PC-3 (cell line): ENCODE measurements at regions not wholly inside any gene's neighbourhood (a gene's known extent, or its start where the extent isn't known, plus 50 kb on each side); places are given as distances from the start of the nearest gene placed in this dataset.
A peak's percentile ranks its signal among the peaks of the same experiment; 100 is the strongest.

ENCODE experiments used
- ATAC-seq: fragments of 200-7000 bp; cut with Tn5 transposase; 2 replicates; pipeline ENCODE4 v1.9.1; 2020; ENCODE audit warnings: mild to moderate bottlenecking, moderate library complexity
- BruUV-seq: library from RNA; stranded (reverse); fragments of 400-500 nt; replicated peaks from 2 replicates; lab custom pipeline; 2021; lab: Mats Ljungman, UMichigan
- CTCF ChIA-PET: fragments of 300-600 bp; sonication (Branson Sonifier 250); formaldehyde crosslinking; loops from one replicate; lab custom pipeline; 2022; ENCODE audit warnings: antibody characterized with exemption; lab: Charles Lee
- POLR2A ChIA-PET: fragments of 300-600 bp; sonication (Branson Sonifier 250); formaldehyde crosslinking; loops from one replicate; lab custom pipeline; 2022; ENCODE audit warnings: antibody characterized with exemption; ENCODE audit not compliant: unreplicated experiment; lab: Charles Lee
- DNase-seq: peaks from one replicate; pipeline ENCODE4 v3.0.0-alpha.2; 2015
- H2AFZ ChIP-seq: fragments of 300-600 bp; sonication (generic); 2 replicates; pipeline ENCODE4 v1.6.0; 2016; ENCODE audit warnings: antibody characterized with exemption, low read length
- H3F3A ChIP-seq: fragments of 300-600 bp; sonication (generic); one replicate; pipeline ENCODE4 v1.6.0; 2017; ENCODE audit warnings: antibody characterized with exemption, low read length, control low read depth, mild to moderate bottlenecking; ENCODE audit not compliant: unreplicated experiment
- H3K27ac ChIP-seq: fragments of 300-600 bp; sonication (generic); 2 replicates; pipeline ENCODE4 v1.5.1; 2016; ENCODE audit warnings: mild to moderate bottlenecking, low read length
- H3K27me3 ChIP-seq: fragments of 300-600 bp; sonication (generic); 2 replicates; pipeline ENCODE4 v1.6.1; 2016; ENCODE audit warnings: low read length, mixed read lengths
- H3K36me3 ChIP-seq: fragments of 300-600 bp; sonication (generic); 2 replicates; pipeline ENCODE4 v1.6.1; 2016; ENCODE audit warnings: low read depth, mixed run types, low read length, mixed read lengths
- H3K4me1 ChIP-seq: fragments of 300-600 bp; sonication (generic); 2 replicates; pipeline ENCODE4 v1.5.1; 2016; ENCODE audit warnings: low read length; ENCODE audit not compliant: insufficient read depth
- H3K4me2 ChIP-seq: fragments of 300-600 bp; sonication (generic); 2 replicates; pipeline ENCODE4 v1.6.0; 2016; ENCODE audit warnings: low read length
- H3K4me3 ChIP-seq: fragments of 300-600 bp; sonication (generic); 2 replicates; pipeline ENCODE4 v1.5.1; 2016; ENCODE audit warnings: mild to moderate bottlenecking, low read length, mixed read lengths
- H3K79me2 ChIP-seq: fragments of 300-600 bp; sonication (generic); 2 replicates; pipeline ENCODE4 v1.6.1; 2017; ENCODE audit warnings: low read length, mixed read lengths
- H3K9ac ChIP-seq: fragments of 300-600 bp; sonication (generic); 2 replicates; pipeline ENCODE4 v1.6.0; 2016; ENCODE audit warnings: mild to moderate bottlenecking, low read length
- H3K9me2 ChIP-seq: fragments of 300-600 bp; sonication (generic); replicated peaks from 2 replicates; pipeline ENCODE4 v1.6.1; 2016; ENCODE audit warnings: mixed run types, low read length, mixed read lengths
- H3K9me3 ChIP-seq: fragments of 300-600 bp; sonication (generic); 2 replicates; pipeline ENCODE4 v1.6.1; 2016; ENCODE audit warnings: low read length, mixed read lengths
- H4K20me1 ChIP-seq: fragments of 300-600 bp; sonication (generic); 2 replicates; pipeline ENCODE4 v1.6.1; 2016; ENCODE audit warnings: low read length, mixed read lengths
- EZH2 ChIP-seq: fragments of 300-600 bp; sonication (generic); IDR thresholded peaks from one replicate; pipeline ENCODE4 v1.6.1; 2017; ENCODE audit warnings: antibody characterized with exemption, mild to moderate bottlenecking, low read length; ENCODE audit not compliant: unreplicated experiment
- EZH2phosphoT487 ChIP-seq: fragments of 300-600 bp; sonication (generic); IDR thresholded peaks from 2 replicates; pipeline ENCODE4 v1.6.1; 2018; ENCODE audit warnings: mild to moderate bottlenecking, antibody characterized with exemption, low read length, borderline replicate concordance
- intact Hi-C: fragments of 100-400 bp; cut with micrococcal nuclease; formaldehyde crosslinking; loops from 2 replicates; pipeline ENCODE4 v1.9.0; 2023
- TF ChIP-seq, protein P1 (sequence below): fragments of 300-600 bp; sonication (generic); conservative IDR thresholded peaks from 2 replicates; pipeline ENCODE4 v1.5.1; 2017; ENCODE audit warnings: antibody characterized with exemption, low read depth, mild to moderate bottlenecking, low read length

- no TSS peak for BruUV-seq
- Histone ChIP-seq H2AFZ (no peak overlapping the region), H3K4me1 (peaks cover 25% of the 10 kb centered on the region), H4K20me1 (peaks cover 25% of the 10 kb centered on the region), H3K4me2 (no peak overlapping the region), H3K9me3 (no peaks in the 10 kb centered on the region), H3K9ac (no peak overlapping the region), H3F3A (no peaks in the 10 kb centered on the region), H3K4me3 (no peak overlapping the region), H3K79me2 (peaks cover 95% of the 10 kb centered on the region), H3K27me3 (no peaks in the 10 kb centered on the region), H3K9me2 (no peaks in the 10 kb centered on the region), H3K27ac (no peak overlapping the region), H3K36me3 (peaks cover 4% of the 10 kb centered on the region; the same call in 1 of the 2 replicates)
- intact Hi-C loops: no loop called here
- ATAC-seq (no peak), DNase-seq (peak; percentile 45)
- CTCF ChIA-PET: interaction anchor here (1.0 kb wide), 1 partner anchor 100 kb away, joined by 3 read pairs; no protein-coding TSS in a partner anchor
- POLR2A ChIA-PET: interaction anchor here (0.9 kb wide), 1 partner anchor 33 kb away, joined by 4 read pairs; no protein-coding TSS in a partner anchor
- TF ChIP-seq EZH2phosphoT487 (no peak), EZH2 (no peak)
- TF ChIP-seq, protein P1, sequence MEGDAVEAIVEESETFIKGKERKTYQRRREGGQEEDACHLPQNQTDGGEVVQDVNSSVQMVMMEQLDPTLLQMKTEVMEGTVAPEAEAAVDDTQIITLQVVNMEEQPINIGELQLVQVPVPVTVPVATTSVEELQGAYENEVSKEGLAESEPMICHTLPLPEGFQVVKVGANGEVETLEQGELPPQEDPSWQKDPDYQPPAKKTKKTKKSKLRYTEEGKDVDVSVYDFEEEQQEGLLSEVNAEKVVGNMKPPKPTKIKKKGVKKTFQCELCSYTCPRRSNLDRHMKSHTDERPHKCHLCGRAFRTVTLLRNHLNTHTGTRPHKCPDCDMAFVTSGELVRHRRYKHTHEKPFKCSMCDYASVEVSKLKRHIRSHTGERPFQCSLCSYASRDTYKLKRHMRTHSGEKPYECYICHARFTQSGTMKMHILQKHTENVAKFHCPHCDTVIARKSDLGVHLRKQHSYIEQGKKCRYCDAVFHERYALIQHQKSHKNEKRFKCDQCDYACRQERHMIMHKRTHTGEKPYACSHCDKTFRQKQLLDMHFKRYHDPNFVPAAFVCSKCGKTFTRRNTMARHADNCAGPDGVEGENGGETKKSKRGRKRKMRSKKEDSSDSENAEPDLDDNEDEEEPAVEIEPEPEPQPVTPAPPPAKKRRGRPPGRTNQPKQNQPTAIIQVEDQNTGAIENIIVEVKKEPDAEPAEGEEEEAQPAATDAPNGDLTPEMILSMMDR: no peak
These were observed 216.6 kb upstream of the IL12A start for GRCh38 chr3:159771865-159772611.

- no peak for DNase-seq
- Histone ChIP-seq H4K20me1 (peaks cover 17% of the 10 kb centered on the region; the same call in 1 of the 2 replicates), H3K4me1 (peaks cover 18% of the 10 kb centered on the region), H3K36me3 (no peaks in the 10 kb centered on the region), H3K9me3 (no peaks in the 10 kb centered on the region), H3K79me2 (peaks cover 91% of the 10 kb centered on the region), H3K9ac (no peak overlapping the region), H3K27me3 (no peaks in the 10 kb centered on the region), H2AFZ (no peak overlapping the region), H3K27ac (no peak overlapping the region), H3F3A (no peaks in the 10 kb centered on the region), H3K9me2 (no peaks in the 10 kb centered on the region), H3K4me3 (no peak overlapping the region), H3K4me2 (no peak overlapping the region)
- intact Hi-C loops: no loop called here
- TF ChIP-seq EZH2phosphoT487 (no peak), EZH2 (no peak)
- TF ChIP-seq, protein P1: no peak
- ChIA-PET POLR2A (interaction anchor here (0.6 kb wide), 1 partner anchor 17 kb away, joined by 4 read pairs; no protein-coding TSS in a partner anchor), CTCF (interaction anchor here (0.6 kb wide), 1 partner anchor 158 kb away, joined by 3 read pairs; no protein-coding TSS in a partner anchor)
- no peak for ATAC-seq
- BruUV-seq: no TSS peak
These were observed 214.9 kb upstream of the IL12A start for GRCh38 chr3:159773706-159774105.
